Prostate gland (tissue), 2 donors: ENCODE measurements at regions not wholly inside any gene's neighbourhood (a gene's known extent, or its start where the extent isn't known, plus 50 kb on each side); places are given as distances from the start of the nearest gene placed in this dataset.

Source experiments
- CTCF ChIP-seq, 4 experiments: fragments of 200-600 bp in 2 of 4; fragments of 450-650 bp in 2 of 4; sonication (generic) in 2 of 4; IDR thresholded peaks; 1 replicate in 3 of 4; 2 replicates in 1 of 4; pipeline ENCODE4 v1.5.1; 2016 to 2019; ENCODE audit warnings: antibody characterized with exemption in 4 of 4, mild to moderate bottlenecking in 2 of 4, moderate library complexity in 2 of 4
- POLR2A ChIP-seq: fragments of 450-650 bp; IDR thresholded peaks from one replicate; pipeline ENCODE4 v1.6.1; 2016; ENCODE audit warnings: antibody characterized with exemption, mild to moderate bottlenecking
- POLR2AphosphoS5 ChIP-seq: sonication (generic); formaldehyde crosslinking; IDR thresholded peaks from one replicate; pipeline ENCODE4 v1.6.1; 2017; ENCODE audit warnings: antibody characterized with exemption

- no peak for TF ChIP-seq CTCF (IDR thresholded peaks at IDR 0.05)
- no peak for TF ChIP-seq POLR2A
- TF ChIP-seq POLR2AphosphoS5: no peak
These were observed 111.2 kb upstream of the IRX6 start for GRCh38 chr16:55212791-55213190.
